LNCaP clone FGC (cell line): ENCODE measurements at regions not wholly inside any gene's neighbourhood (a gene's known extent, or its start where the extent isn't known, plus 50 kb on each side); places are given as distances from the start of the nearest gene placed in this dataset.

Source experiments
- DNase-seq: peaks from one replicate; pipeline ENCODE4 v3.0.0-alpha.2; 2011; ENCODE audit warnings: low read depth
- H3K4me3 ChIP-seq: 2 replicates; pipeline ENCODE4 v1.5.1; 2011; ENCODE audit warnings: mild to moderate bottlenecking, low read depth, low read length, control low read depth
- CTCF ChIP-seq: IDR thresholded peaks from 2 replicates; pipeline ENCODE4 v1.5.1; 2012; ENCODE audit warnings: mild to moderate bottlenecking; ENCODE audit not compliant: control insufficient read depth, insufficient read depth; ENCODE audit errors: extremely low read depth

- no peak for DNase-seq
- no peak overlapping the region for H3K4me3 ChIP-seq
- TF ChIP-seq CTCF: no peak
These were observed 311.5 kb downstream of the MN1 start for GRCh38 chr22:27490080-27490479.

- no peak for TF ChIP-seq CTCF
These were observed 309.7 kb downstream of the MN1 start for GRCh38 chr22:27491888-27492287.

GRCh38 chr22:27492566-27493201, 308.9 kb downstream of the MN1 start:
- TF ChIP-seq CTCF: no peak
- no peak for DNase-seq
- H3K4me3 ChIP-seq: no peak overlapping the region

More at GRCh38 chr22:27491888-27492287, 309.7 kb downstream of the MN1 start:
- DNase-seq: no peak
- H3K4me3 ChIP-seq: no peak overlapping the region

- H3K4me3 ChIP-seq: no peak overlapping the region
- no peak for TF ChIP-seq CTCF
- DNase-seq: no peak
These were observed 307.8 kb downstream of the MN1 start for GRCh38 chr22:27493796-27494195.

GRCh38 chr22:27494785-27495184, 306.8 kb downstream of the MN1 start:
- DNase-seq: no peak
- no peak overlapping the region for H3K4me3 ChIP-seq
- TF ChIP-seq CTCF: no peak

GRCh38 chr22:27495325-27495724, 306.2 kb downstream of the MN1 start:
- no peak for DNase-seq
- no peak for TF ChIP-seq CTCF

GRCh38 chr22:27499121-27499520, 302.4 kb downstream of the MN1 start:
- no peak for TF ChIP-seq CTCF
- no peak for DNase-seq
- no peak overlapping the region for H3K4me3 ChIP-seq

More at GRCh38 chr22:27495325-27495724, 306.2 kb downstream of the MN1 start:
- no peak overlapping the region for H3K4me3 ChIP-seq
